ENCODE measurements at regions not wholly inside any gene's neighbourhood (a gene's known extent, or its start where the extent isn't known, plus 50 kb on each side); places are given as distances from the start of the nearest gene placed in this dataset.

GRCh38 chr5:32501071-32502002, 56.8 kb upstream of the ZFR start:
- no peak for DNase-seq

DNA sequence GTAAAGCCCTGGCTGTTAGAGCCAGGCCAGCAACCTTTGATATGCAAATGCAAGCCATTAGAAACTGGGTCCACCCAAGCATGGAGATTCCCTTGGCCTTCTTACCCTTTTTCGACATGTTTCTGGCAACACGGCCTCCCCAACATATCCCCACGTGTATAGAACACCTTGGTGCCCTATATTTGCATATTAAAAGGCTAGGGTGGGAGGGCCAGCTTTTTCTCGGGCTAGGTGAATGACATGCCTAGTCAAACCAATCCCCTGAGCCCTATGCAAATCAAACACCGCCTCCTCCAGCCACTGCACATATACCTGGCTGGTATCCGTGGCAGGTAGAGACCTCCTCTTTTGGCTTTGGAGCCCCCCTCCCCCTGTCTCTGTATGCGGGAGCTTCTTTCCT, 55.6 kb upstream of the ZFR start:
- DNase-seq, result no peak

DNA sequence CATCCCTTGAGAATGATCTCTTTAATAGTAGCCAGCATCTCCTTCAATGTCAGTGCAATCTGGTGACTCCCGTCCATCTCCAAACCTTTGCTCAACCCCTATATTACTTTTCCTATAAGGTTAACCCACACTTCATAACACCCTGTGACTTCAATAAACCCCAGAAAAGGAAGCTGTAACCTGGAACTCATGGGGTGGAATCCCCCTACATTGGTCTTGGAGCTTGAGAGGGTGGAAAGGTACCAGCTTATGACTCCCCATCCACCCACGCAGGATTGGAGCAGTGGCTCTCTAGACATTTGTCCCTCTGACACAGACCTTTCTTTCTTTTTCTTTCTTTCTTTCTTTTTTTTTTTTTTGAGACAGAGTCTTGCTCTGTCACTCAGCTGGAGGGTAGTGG, 54.7 kb upstream of the ZFR start:
- DNase-seq, result peak; percentile 42

- no peak for DNase-seq
These were observed 53.9 kb upstream of the ZFR start for GRCh38 chr5:32498484-32498883.

DNA sequence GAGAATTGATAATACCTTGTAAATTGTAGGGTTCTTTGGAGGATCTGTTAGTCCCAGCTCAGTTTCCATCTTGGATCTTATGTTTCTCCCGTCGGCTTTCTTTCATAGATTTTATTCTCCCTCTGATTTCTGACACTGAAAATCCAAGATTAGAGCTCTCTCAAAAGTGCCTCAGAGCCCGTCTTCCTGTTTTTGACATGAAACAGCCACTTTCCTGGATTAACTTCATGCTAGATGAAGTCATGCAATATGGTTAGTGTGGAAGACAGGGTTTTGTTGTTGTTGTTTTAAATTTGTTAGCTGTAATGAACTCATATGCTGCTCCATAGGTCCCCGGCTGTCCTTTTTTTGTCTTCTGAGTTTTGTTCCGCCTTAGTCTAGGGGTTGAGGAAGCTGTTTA, 51.6 kb upstream of the ZFR start:
- no peak for DNase-seq

- DNase-seq, result no peak
These were observed 50.3 kb upstream of the ZFR start for GRCh38 chr5:32494827-32495226.

Measured in stimulated activated CD8-positive, alpha-beta memory T cell treated with anti-CD3 and anti-CD28 coated beads, Interleukin-4, amount 100 ng/mL, for 48 hours (primary cell).